ENCODE measurements at regions not wholly inside any gene's neighbourhood (a gene's known extent, or its start where the extent isn't known, plus 50 kb on each side); places are given as distances from the start of the nearest gene placed in this dataset.
"Not testable (repeated sequence)": the region's sequence is repeated elsewhere in the genome, so short reads cannot be mapped to it uniquely, and the experiment has no call there.

DNA sequence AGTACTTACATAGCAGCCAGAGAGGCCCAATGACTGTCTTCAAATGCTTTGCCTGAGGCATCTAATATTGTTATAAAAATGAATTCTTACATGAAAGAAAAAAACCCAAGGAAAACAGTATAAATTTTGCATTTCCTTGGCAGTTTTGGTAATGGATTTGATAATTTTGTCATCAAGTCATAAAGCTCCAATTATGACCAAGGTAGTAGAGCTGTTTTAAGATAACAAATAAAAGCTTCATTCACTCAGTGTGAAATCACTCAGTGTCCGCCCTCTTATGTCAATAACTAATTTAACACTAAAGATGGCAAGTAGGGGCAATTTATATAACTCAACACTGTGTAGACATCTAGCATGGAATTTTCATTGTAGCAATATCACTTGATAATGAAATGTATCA, 193.9 kb downstream of the ANKRD7 start:
- DNase-seq (ENCODE audit: low spot score): no peak

- DNase-seq (ENCODE audit: low spot score): no peak
These were observed 196.4 kb downstream of the ANKRD7 start for GRCh38 chr7:118420888-118421287.

DNA sequence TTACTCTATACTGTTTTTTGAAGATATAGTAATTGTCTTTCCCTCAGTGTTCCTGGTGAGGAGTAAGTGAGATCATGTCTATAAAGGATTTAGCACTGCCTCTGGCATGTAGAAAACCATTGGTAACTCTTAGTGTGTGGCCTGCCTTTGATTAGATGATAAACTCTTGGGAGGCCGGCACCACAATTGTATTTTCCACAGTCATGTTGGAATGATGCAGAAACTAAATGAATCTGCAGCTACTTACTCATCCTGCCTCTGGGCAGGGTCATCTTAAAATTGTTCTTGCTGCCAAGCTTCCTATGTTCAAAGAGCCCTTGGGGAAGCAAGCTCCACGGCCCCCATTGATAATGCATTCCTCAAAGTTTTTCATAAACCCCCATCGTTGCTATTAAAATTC, 204.6 kb downstream of the ANKRD7 start:
- DNase-seq (ENCODE audit: low spot score): no peak

- DNase-seq (ENCODE audit: low spot score): no peak
These were observed 212.2 kb downstream of the ANKRD7 start for GRCh38 chr7:118436663-118437062.

DNA sequence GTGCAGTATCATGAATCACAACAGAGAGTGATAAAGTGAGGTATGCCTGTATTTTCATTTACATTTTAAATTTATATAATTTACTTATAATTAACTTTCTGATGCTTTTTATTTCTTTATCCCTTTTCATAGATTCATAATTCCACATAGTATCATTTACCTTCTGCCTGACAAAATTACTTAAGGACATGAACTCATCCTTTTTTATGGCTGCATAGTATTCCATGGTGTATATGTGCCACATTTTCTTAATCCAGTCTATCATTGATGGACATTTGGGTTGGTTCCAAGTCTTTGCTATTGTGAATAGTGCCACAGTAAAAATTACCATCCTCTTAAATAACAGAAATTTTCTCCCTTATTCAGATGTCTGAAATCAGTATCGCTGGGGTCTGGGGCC, 224.5 kb downstream of the ANKRD7 start:
- not testable (repeated sequence) for DNase-seq (ENCODE audit: low spot score)

GRCh38 chr7:118449797-118450567, 225.5 kb downstream of the ANKRD7 start:
- DNase-seq (ENCODE audit: low spot score): no peak

- no peak for DNase-seq (ENCODE audit: low spot score)
These were observed 227.6 kb downstream of the ANKRD7 start for GRCh38 chr7:118452128-118452527.

- no peak for DNase-seq (ENCODE audit: low spot score)
These were observed 242.9 kb downstream of the ANKRD7 start for GRCh38 chr7:118467381-118467780.

DNA sequence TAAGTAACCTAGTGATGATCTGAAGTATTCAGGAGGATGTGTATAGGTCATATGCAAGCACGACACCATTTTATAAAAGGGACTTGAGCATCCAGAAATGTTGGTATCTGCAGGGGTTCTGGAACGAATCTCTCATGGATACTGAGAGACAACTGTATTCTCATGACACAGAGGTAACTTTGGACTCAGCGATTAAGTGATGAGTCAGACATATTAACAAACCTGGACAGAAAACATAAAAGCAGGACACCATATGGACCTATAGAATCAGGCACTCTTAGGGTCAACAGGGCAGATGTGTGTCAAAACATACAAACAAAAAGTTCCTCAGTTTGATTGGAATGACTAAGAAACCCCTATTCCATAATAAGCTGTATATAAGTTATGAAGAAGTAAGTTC, 248.1 kb downstream of the ANKRD7 start:
- no peak for DNase-seq (ENCODE audit: low spot score)

DNA sequence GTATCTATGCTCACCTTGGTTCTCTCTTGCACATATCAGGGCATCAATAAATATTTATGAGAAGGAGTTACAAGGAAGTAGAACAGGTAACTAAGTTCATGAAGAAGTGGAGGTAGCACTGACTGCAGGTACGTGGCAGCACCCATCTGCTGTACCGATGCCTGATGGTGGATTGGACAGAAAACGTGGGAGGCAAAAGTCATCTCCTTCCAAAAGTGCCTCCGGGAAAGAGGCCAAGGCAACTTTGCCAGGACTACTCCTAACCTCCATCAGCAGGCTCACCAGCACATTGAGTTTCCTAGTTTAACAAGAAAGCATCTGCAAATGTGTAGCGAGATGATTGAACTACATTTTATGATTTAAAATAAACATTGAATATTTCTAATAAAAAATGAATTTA, 248.8 kb downstream of the ANKRD7 start:
- no peak for DNase-seq (ENCODE audit: low spot score)

DNA sequence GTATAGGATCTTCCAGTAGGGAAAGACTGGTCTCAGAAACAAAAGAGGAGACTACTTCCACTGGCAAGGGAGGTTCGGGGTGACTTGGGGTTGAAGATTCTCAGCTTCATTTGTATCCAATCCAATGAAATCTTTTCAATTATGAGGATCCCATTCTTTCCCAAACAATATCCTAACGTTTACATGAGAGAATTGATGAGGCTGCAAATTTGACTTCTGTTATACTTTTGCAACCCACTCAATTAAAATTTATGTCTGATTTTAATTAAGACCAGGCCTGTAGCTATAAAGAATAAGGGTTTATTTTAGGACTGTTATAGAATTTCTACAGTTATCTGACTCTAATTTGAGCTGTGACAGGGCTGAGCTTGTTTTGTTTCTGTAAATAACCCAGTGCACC, 251.5 kb downstream of the ANKRD7 start:
- no peak for DNase-seq (ENCODE audit: low spot score)

- no peak for DNase-seq (ENCODE audit: low spot score)
These were observed 252.5 kb downstream of the ANKRD7 start for GRCh38 chr7:118477036-118477435.

DNA sequence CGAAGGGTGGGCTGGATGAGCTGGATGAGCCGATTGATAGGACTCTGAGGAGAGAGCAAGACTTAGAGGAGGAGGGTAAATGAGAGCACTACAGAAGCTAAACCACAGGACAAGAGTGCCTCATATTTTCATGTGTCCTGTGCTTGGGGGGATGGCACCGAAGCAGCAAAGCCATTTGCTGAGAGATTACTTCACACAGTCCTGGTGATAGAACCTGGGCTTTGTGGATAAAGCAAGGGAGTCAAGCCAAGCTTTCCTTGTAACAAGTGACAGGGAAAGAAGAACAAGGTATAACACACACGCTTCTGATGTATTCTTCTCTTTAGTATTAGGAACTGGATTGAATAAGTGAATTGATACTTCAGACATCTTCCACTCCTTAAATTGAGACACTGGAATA, 253.7 kb downstream of the ANKRD7 start:
- DNase-seq (ENCODE audit: low spot score): no peak

- DNase-seq (ENCODE audit: low spot score): no peak
These were observed 254.4 kb downstream of the ANKRD7 start for GRCh38 chr7:118478931-118479330.

DNA sequence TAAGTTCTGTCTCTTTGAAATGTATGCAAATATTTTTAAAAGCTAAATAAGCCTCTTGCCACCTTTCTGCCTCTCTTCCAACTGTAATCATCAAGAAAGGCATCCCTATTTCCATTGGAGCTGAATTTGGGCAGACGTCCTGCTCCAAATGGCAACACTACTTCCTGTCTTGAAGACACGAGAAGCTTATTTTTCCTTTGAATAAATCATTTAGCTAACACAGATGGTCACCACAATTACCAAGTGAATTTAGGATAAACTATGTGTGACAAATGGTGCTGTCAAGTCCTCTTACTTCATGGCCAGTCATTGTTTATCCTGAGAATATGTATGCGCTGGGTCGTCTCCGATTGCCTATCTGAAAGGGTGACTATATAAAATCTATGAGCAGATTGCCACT, 268.0 kb downstream of the ANKRD7 start:
- no peak for DNase-seq (ENCODE audit: low spot score)

DNA sequence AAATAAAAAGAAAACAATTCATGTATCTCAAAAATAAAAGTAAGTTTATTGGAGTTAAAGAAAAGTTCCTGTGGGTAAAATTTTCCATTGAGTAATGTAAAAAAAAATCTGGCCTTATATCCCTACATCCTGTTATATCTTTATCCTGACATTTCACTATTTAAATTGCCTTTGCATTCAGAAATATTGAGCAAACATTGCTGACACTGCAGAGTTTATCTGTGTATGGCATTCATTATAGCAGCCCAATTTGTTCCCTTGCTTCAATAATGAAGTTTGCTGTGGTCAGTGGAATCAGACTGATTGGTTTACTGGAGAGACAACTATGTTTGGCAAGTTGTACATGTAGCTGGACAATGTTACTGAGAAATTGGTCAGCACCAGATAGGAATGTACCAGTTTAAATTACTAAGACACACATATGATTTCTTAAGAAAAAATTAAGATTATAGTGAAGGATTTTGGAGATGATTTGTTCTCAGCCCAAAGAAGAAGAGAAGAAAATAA, 271.7 kb downstream of the ANKRD7 start:
- DNase-seq (ENCODE audit: low spot score): no peak

GRCh38 chr7:118502235-118502634, 277.7 kb downstream of the ANKRD7 start:
- DNase-seq (ENCODE audit: low spot score): no peak

DNA sequence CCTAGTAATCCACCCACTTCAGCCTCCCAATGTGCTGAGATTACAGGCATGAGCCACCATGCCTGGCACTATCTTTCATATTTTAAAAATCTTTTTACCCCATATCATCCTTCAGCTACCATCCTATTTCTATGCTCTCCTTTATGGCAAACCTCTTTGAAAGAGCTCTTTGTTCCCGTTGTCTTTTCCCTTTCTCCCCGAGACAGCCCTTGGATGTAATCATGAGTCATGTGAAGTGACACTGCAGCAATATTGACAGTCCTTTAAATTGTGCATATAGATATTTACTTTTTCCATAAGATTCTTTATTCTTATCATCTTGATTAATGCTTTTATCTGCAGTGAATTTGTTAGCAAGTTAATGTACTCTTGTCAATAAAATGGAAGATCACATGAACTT, 286.6 kb downstream of the ANKRD7 start:
- no peak for DNase-seq (ENCODE audit: low spot score)

GRCh38 chr7:118517275-118517674, 292.8 kb downstream of the ANKRD7 start:
- no peak for DNase-seq (ENCODE audit: low spot score)

DNA sequence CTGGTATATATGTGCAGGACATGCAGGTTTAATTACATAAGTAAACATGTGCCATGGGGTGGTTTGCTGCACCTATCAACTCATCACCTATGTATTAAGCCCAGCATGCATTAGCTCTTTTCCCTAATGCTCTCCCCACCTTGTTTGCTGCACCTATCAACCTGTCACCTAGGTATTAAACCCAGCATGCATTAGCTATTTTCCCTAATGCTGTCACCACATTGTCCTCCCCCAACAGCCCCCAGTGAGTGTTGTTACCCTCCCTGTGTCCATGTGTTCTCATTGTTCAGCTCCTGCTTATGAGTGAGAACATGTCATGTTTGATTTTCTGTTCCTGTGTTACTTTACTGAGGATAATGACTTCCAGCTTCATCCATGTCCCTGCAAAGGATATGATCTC, 300.5 kb downstream of the ANKRD7 start:
- no peak for DNase-seq (ENCODE audit: low spot score)

- DNase-seq (ENCODE audit: low spot score): no peak
These were observed 307.1 kb downstream of the ANKRD7 start for GRCh38 chr7:118531566-118531965.

GRCh38 chr7:118559207-118559606, 334.7 kb downstream of the ANKRD7 start:
- DNase-seq (ENCODE audit: low spot score): no peak

GRCh38 chr7:118563311-118563710, 338.8 kb downstream of the ANKRD7 start:
- no peak for DNase-seq (ENCODE audit: low spot score)

GRCh38 chr7:118572604-118573003, 348.1 kb downstream of the ANKRD7 start:
- no peak for DNase-seq (ENCODE audit: low spot score)
